NCI-H2227 (cell line): ENCODE measurements at regions not wholly inside any gene's neighbourhood (a gene's known extent, or its start where the extent isn't known, plus 50 kb on each side); places are given as distances from the start of the nearest gene placed in this dataset.

ENCODE experiments used
- DNase-seq: peaks from one replicate; lab custom pipeline; 2025; ENCODE audit not compliant: unreplicated experiment; lab: John Stamatoyannopoulos, UW

GRCh38 chr16:64138006-64138405, 983.9 kb downstream of the CDH11 start:
- no peak for DNase-seq

GRCh38 chr16:64136743-64137142, 985.1 kb downstream of the CDH11 start:
- no peak for DNase-seq

- DNase-seq = no peak
Observed at GRCh38 chr16:64136314-64136713, 985.5 kb downstream of the CDH11 start.

- no peak for DNase-seq
Observed at GRCh38 chr16:64133366-64133765, 988.5 kb downstream of the CDH11 start.

GRCh38 chr16:64132759-64133361, 989.0 kb downstream of the CDH11 start:
- no peak for DNase-seq

- no peak for DNase-seq
Observed at GRCh38 chr16:64132190-64132589, 989.7 kb downstream of the CDH11 start.

- DNase-seq = no peak
Observed at GRCh38 chr16:64131423-64131822, 990.4 kb downstream of the CDH11 start.

GRCh38 chr16:64130140-64130539, 991.7 kb downstream of the CDH11 start:
- no peak for DNase-seq

GRCh38 chr16:64122177-64122576, 999.7 kb downstream of the CDH11 start:
- DNase-seq = no peak

GRCh38 chr16:64121473-64121872, 1000.4 kb downstream of the CDH11 start:
- no peak for DNase-seq

- no peak for DNase-seq
Observed at GRCh38 chr16:64116151-64116550, 1005.7 kb downstream of the CDH11 start.

- no peak for DNase-seq
Observed at GRCh38 chr16:64109241-64109640, 1012.6 kb downstream of the CDH11 start.

GRCh38 chr16:64102654-64103053, 1019.2 kb downstream of the CDH11 start:
- DNase-seq = no peak

- no peak for DNase-seq
Observed at GRCh38 chr16:64098451-64098850, 1023.4 kb downstream of the CDH11 start.

GRCh38 chr16:64096689-64097088, 1025.2 kb downstream of the CDH11 start:
- no peak for DNase-seq

- no peak for DNase-seq
Observed at GRCh38 chr16:64094992-64095634, 1026.8 kb downstream of the CDH11 start.

GRCh38 chr16:64094181-64094965, 1027.5 kb downstream of the CDH11 start:
- DNase-seq = no peak

- no peak for DNase-seq
Observed at GRCh38 chr16:64092271-64092670, 1029.6 kb downstream of the CDH11 start.

GRCh38 chr16:64090327-64090726, 1031.5 kb downstream of the CDH11 start:
- no peak for DNase-seq

- DNase-seq = no peak
Observed at GRCh38 chr16:64089697-64090096, 1032.2 kb downstream of the CDH11 start.

- no peak for DNase-seq
Observed at GRCh38 chr16:64088838-64089237, 1033.0 kb downstream of the CDH11 start.

- no peak for DNase-seq
Observed at GRCh38 chr16:64085296-64085695, 1036.6 kb downstream of the CDH11 start.
